Kidney capillary endothelial cell (primary cell): ENCODE measurements at regions not wholly inside any gene's neighbourhood (a gene's known extent, or its start where the extent isn't known, plus 50 kb on each side); places are given as distances from the start of the nearest gene placed in this dataset.

Experiments used
- DNase-seq: peaks from one replicate; pipeline ENCODE4 v3.0.0-alpha.2; 2018; ENCODE audit warnings: low spot score

DNA sequence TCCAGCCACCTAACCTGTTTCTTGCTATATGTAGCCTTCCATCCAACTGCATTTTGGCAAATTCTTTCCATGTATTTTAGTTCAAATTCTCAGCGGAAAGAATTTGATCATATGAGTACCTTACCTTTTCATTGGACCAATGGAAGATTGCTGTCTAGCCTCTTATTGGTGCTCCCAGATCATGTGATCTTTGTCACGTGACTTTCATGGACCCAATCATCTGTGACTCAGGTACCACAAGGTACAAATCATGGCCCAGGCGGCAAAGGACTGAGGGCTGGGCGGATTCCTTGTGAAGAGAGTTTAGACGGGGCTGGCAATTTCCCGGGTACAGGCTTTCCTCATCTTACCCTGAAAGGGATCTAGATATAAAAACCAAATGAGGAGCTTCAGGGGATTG is 85.9 kb upstream of the TBX20 start:
- DNase-seq: no peak

DNA sequence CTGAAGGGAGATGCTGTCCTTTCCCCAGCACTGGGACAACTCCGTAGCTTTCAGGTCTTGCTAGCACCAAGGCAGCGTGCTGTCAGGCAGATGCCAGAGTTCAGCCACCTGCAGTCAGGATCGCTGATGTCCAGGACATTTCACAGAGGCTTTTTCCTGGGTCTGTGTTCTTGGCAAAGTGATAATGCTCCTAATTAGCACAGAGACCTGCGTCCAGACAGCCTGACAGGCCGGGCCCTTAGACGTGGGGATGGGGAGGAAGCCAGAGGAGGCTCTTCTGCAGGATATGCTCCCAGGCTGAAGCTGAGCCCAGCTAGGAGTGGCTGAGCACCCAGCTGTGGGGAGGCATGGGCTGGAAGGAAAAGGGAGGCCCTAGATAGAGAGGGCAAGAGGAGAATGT is 82.5 kb upstream of the TBX20 start:
- DNase-seq: no peak

DNA sequence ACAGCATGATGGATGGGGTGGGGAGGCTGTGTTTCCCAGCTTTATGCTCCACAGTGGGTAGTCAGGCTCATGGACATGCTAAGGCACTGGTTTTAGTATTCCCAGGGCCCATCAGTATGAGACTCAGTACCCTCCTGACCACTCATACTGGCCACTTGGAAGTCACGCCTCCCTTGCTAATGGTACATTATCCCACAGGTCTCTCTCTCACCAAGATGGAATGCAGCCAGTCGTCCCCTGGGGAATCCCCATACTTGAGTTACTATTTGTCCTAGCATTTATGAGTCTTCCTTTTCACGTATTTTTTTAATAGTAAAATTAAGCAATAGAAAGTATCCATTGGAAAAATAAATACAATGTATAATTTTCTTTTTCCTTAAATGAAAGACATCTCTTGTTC is 80.6 kb upstream of the TBX20 start:
- DNase-seq: no peak

DNA sequence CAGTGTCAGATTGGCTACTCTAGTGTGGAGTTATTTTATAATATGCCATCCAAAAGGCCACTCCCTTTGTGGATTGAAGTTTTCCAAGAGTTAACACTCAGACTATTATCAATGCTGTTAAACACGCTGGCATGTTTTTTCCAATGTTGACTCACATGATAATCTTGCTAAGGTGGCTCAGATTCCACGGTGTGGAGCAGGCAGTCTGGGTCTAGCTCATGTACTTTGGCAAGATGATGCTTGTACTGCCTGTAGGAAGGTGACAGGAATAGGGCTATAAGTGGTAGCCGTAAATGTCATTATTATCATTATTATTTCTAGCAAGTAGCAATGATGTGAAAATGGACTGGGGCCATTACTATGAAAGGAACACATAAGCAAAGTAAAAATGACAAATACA is 79.4 kb upstream of the TBX20 start:
- no peak for DNase-seq

DNA sequence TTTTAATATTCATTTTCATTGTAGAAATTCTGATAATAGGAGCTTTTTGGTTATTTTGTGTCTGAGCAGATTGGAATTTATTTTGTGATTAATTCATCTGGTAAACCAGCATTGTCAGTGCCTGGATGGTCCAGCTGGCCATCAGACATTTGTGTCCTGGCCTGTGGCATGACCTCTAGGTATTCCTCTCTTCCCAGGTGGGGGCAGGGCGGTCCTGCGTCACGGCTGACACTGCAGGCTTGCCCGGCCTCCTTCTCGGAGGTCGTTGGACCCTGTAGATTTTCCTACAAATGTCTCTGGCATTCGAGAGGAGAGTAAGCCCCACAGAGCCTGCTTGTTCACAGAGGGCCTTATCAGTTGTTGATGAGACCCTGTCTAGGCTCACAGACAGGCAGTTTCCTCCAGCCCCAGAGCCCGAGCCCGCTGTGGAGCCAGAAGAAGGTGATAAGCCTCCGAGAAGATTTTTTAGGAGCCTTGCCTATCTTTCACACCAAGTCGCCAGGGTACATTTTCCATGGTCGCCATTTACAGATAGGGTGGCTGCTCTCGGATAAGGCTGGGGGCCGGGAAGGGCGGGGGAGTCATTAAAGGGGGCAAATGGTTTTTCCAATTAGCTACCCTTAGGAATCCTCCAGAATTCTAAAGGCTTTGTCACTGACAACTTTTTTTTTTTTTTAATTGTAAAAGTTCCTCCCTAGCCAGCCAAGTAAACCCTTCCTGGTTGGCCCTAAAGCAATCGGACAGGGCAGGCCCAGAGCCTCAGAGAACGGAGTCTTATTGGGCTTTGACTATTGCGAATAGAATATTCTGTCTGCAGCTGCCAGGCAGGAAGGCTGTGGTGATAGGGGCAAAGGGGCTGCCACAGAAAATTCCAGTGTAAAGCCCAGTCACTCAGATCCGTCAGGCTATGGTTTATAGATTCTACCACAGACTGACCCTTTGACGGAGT is 78.1 kb upstream of the TBX20 start:
- no peak for DNase-seq

DNA sequence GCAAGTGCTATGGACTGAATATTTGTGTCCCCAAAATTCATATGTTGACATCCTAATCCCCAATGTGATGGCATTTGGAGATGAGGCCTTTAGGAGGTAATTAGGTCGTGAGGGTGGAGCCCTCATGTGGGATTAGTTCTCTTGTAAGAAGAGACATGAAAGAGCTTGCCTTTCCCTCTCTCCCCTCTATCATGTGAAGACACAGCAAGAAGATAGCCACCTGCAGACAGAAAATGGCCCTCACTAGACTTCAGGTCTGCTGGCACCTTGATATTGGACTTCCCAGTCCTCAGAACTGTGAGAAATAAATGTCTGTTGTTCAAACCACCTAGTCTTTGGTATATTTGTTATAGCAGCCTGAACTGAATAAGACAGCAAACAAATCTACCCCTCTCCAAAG is 75.1 kb upstream of the TBX20 start:
- DNase-seq: no peak

DNA sequence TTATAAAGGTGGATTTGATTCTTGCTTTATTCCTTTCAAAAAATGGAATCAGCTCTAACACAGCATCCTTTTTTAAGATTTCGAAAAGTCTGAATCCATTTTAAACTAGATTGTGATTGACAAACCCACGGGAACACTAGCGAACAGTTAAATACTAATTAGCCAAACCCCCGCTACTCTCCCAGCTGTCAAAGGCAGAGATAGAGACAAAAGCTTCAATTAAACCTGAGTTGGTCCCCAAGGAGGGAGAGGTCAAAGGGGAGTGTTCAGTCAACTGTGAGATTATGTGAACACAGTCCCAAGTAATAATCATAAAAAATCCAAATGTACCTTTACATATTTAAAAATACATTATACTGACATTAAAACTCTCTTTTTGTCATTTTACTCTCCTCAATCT is 65.7 kb upstream of the TBX20 start:
- no peak for DNase-seq

DNA sequence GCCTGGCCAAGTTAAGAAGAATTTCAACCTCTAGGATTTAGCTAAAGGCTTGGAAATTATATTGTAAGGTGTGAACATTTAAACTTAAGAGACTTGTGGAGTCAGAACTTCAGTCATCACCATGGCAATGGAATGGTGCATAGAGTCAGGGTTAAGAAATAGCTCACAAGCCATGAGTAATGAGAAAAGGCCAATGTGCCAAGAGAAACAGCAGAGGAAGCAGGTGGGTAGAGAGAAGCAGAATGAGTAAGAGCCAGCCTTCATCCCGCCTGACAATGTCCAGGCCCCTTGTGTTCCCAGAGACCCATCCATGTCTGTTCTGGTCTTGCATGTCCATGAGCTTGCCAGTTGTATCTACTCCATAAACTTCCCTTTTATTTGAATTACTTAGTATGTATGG is 62.6 kb upstream of the TBX20 start:
- DNase-seq: no peak

DNA sequence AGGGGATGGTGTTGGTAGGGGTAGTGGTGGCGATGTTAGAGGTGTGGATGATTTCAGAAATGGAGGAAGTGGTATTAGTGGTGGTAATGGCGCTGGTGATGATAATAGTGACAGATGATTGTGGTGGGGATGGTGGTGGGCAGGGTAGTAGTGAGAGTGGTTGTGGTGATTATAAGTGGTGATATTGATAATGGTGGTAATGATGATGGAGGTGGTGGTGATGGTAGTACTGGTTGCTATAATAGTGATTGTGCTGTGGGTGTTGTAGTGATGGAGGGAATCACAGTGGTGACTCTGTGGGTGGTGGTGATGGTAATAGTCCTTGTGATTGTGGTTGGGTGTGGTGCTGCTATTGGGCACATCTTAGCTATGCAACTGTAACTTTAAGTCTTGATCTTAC is 61.6 kb upstream of the TBX20 start:
- no peak for DNase-seq

DNA sequence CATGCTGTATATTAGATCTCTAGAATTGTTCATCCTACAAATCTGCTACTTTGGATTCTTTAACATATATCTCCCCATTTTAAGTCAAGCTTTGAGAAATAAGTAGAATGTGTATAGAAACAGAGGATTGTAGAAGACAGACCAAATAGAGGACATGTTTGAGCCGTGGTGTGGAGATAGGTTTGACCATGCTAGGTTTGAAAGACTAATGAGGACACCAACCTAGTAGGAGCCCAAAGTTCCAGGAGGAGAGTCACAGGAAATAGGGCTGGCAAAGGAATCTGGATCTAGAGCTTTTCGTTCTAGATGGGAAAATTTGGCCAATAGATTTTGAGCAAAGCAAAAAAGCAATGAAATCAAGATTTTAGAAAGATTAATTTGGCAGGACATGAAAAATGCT is 60.5 kb upstream of the TBX20 start:
- no peak for DNase-seq

DNA sequence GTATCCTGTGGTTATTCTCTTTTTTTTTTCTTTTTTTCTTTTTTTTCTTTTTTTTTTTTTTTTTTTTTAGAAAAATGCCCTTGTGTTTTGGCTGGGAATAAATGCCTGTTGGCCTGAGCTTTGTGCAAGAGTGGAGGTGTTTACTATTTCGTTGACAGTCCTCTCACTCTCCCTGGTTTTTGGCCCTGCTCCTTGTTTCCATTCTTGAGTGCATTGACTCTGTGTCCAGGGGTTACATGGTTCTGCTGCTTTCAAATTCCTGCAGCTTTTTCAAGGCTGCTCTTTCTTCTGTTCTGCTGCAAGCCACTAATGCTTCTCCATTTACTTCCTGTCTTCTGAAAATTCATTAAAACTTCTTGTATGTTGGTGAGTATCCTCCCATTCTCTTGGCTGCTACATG is 59.7 kb upstream of the TBX20 start:
- no peak for DNase-seq
